ENCODE measurements at regions not wholly inside any gene's neighbourhood (a gene's known extent, or its start where the extent isn't known, plus 50 kb on each side); places are given as distances from the start of the nearest gene placed in this dataset.

DNA sequence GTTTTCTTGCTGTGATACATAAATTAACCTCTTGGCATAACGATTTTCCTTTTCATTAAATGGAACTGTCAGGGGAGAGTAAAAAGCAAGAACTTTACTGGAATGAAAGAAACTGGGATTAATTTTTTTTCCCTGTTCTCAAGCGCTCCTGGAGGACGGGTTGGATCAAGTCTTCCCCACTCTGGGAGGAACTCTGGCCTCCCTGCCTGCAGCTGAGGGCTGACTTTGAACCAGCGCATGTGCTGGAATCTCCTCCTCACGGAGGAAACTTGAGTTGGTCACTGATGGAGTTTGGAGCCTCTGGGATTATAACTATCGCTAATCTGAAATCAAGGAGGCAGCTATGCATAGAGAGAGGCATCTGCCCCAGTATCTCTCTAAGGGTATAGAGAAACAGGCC lies 406.4 kb upstream of the TMEM132C start:
- Histone ChIP-seq H3K4me3 (no peak overlapping the region), H3K36me3 (no peaks in the 10 kb centered on the region), H3K9me3 (peaks cover 0 to 19% (median 5%) of the 10 kb centered on the region in 12 donors), H3K27me3 (no peaks in the 10 kb centered on the region), H3K4me1 (peaks cover 0 to 6% (median 0%) of the 10 kb centered on the region in 12 donors), H3K27ac (no peak overlapping the region)
- 73 to 76% (median 76%) methylated on average over 6 of the region's 6 CpGs for WGBS, 4 donors
- ATAC-seq: no peak
- no peak for DNase-seq
- TF ChIP-seq, protein P1, sequence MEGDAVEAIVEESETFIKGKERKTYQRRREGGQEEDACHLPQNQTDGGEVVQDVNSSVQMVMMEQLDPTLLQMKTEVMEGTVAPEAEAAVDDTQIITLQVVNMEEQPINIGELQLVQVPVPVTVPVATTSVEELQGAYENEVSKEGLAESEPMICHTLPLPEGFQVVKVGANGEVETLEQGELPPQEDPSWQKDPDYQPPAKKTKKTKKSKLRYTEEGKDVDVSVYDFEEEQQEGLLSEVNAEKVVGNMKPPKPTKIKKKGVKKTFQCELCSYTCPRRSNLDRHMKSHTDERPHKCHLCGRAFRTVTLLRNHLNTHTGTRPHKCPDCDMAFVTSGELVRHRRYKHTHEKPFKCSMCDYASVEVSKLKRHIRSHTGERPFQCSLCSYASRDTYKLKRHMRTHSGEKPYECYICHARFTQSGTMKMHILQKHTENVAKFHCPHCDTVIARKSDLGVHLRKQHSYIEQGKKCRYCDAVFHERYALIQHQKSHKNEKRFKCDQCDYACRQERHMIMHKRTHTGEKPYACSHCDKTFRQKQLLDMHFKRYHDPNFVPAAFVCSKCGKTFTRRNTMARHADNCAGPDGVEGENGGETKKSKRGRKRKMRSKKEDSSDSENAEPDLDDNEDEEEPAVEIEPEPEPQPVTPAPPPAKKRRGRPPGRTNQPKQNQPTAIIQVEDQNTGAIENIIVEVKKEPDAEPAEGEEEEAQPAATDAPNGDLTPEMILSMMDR (IDR thresholded peaks at IDR 0.05): no peak
- TF ChIP-seq POLR2A (IDR thresholded peaks at IDR 0.05): no peak
- intact Hi-C loops (cut with DNase I): no loop called here

DNA sequence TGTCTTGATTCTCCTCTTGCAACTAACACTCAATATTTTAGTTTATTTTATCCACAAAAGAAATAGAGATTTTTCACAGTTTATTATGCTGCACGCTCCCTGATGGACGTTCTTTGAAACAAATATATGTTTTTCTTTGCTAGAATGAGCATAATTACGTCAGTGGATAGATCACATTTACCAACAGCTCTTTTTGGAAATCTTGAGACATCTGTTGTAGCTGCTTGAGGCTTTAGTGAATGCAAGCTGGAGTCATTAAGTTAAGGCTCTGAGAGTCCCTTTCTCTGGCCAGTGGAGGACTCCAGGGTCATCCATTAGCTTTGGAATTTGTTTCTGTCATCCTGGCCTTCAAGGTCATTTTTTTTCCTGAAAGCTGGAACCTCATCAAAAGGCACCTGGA lies 405.6 kb upstream of the TMEM132C start:
- WGBS, 4 donors: 71 to 79% (median 77%) methylated on average over 3 of the region's 3 CpGs
- H3K9me3 ChIP-seq: peaks cover 0 to 24% (median 8%) of the 10 kb centered on the region in 12 donors
- H3K4me1 ChIP-seq: peaks cover 0 to 6% (median 0%) of the 10 kb centered on the region in 12 donors
- DNase-seq (no peak), ATAC-seq (no peak)
- no peaks in the 10 kb centered on the region for H3K36me3 ChIP-seq
- no peak overlapping the region for H3K4me3 ChIP-seq
- H3K27me3 ChIP-seq: no peaks in the 10 kb centered on the region
- H3K27ac ChIP-seq: no peak overlapping the region
- TF ChIP-seq, protein P1 (IDR thresholded peaks at IDR 0.05): no peak
- no peak for TF ChIP-seq POLR2A (IDR thresholded peaks at IDR 0.05)
- intact Hi-C loops (cut with DNase I): no loop called here

DNA sequence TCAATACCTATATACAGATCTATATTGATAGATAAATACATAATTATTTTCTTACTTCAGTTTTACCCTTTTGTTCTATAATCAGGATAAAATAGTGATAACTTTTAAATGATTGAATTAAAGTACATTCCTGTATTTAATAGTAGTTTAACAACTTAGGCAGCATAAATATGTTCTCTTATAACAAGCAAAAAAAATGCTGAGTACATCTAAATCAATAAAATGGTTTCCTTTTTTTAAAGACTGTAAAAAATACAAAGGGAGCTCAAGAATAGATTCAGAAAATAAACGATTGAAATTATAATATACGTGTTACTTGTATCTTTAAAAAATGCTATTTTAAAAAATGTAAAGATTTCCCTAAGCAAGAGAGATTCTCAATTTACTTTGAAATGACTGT lies 393.7 kb upstream of the TMEM132C start:
- Histone ChIP-seq H3K36me3 (no peaks in the 10 kb centered on the region), H3K9me3 (no peaks in the 10 kb centered on the region), H3K4me3 (no peak overlapping the region), H3K27ac (no peak overlapping the region), H3K27me3 (no peaks in the 10 kb centered on the region), H3K4me1 (no peaks in the 10 kb centered on the region)
- TF ChIP-seq, protein P1 (IDR thresholded peaks at IDR 0.05): no peak
- TF ChIP-seq POLR2A (IDR thresholded peaks at IDR 0.05): no peak
- no peak for DNase-seq
- WGBS, 4 donors: 81 to 88% (median 88%) methylated on average over 2 of the region's 2 CpGs
- intact Hi-C loops (cut with DNase I): no loop called here
- ATAC-seq: no peak

DNA sequence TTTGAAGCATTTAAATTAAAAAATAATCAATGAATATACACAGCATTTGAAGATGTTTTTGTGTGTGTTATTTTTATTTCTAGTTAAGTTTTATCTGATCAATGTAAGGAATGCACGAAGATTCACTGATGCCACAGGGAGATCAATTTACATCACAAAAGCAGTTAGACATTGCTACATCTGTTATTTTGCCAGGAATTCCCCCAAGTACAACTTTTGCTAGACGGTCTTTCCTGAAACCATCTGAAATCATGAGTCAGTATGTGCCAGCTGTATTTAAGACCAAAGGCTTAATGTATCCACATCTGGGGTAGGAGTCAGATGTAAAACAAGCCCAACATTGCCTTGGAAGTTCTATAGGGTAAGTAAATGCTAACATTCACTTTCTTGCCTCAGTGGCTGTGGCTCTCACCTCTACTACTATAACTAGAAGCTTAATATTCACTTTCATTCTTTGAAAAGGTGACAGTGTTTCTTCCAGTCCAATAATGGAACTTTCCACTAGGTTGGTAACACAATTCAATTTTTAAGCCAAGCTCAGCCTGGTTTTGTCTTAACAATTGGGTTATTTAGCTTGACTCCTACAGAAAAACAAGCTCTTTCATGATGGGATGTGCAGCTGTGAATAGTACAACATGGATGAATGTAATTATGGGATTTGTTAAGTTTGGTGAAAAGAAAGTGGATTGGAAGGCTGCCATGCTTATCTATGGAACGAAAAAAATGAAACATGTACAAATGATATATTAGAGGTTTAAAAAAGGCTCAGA lies 385.4 kb upstream of the TMEM132C start:
- DNase-seq: no peak
- Histone ChIP-seq H3K9me3 (no peaks in the 10 kb centered on the region), H3K4me1 (no peaks in the 10 kb centered on the region), H3K27me3 (no peaks in the 10 kb centered on the region), H3K36me3 (no peaks in the 10 kb centered on the region), H3K27ac (no peak overlapping the region), H3K4me3 (no peak overlapping the region)
- WGBS, 4 donors: 69 to 75% (median 70%) methylated on average over 3 of the region's 3 CpGs
- intact Hi-C loops (cut with DNase I): no loop called here
- no peak for ATAC-seq
- TF ChIP-seq, protein P1 (IDR thresholded peaks at IDR 0.05): no peak
- no peak for TF ChIP-seq POLR2A (IDR thresholded peaks at IDR 0.05)

All from heart left ventricle (tissue), 16 donors.